CD8-positive, alpha-beta memory T cell (primary cell): ENCODE measurements at regions not wholly inside any gene's neighbourhood (a gene's known extent, or its start where the extent isn't known, plus 50 kb on each side); places are given as distances from the start of the nearest gene placed in this dataset.

Source experiments
- CTCF ChIA-PET: fragments of 350-600 bp; sonication (Branson Sonifier 250); formaldehyde crosslinking; loops from one replicate; lab custom pipeline; 2021; ENCODE audit warnings: antibody characterized with exemption; lab: Charles Lee
- POLR2A ChIA-PET: fragments of 350-600 bp; sonication (Branson Sonifier 250); formaldehyde crosslinking; loops from one replicate; lab custom pipeline; 2021; ENCODE audit warnings: antibody characterized with exemption; lab: Charles Lee
- DNase-seq, 5 donors: peaks; one replicate each; pipeline versions ENCODE4 v3.0.0 to v3.0.0-alpha.2; 2020 to 2022; ENCODE audit warnings: mixed read lengths in 1 of 5
- H3K27ac ChIP-seq: one replicate; pipeline ENCODE4 v1.7.0; 2013; ENCODE audit warnings: low read depth, mild to moderate bottlenecking, low read length, moderate library complexity
- H3K27me3 ChIP-seq: 2 replicates; pipeline ENCODE4 v1.7.0; 2013; ENCODE audit warnings: low read length, mild to moderate bottlenecking; ENCODE audit not compliant: insufficient read depth, poor library complexity, severe bottlenecking
- H3K36me3 ChIP-seq: 2 replicates; pipeline ENCODE4 v1.7.0; 2013; ENCODE audit warnings: mild to moderate bottlenecking, low read length, moderate library complexity; ENCODE audit not compliant: insufficient read depth
- H3K4me1 ChIP-seq: 2 replicates; pipeline ENCODE4 v1.7.0; 2013; ENCODE audit warnings: mild to moderate bottlenecking, low read length, moderate library complexity; ENCODE audit not compliant: insufficient read depth
- H3K4me3 ChIP-seq: 2 replicates; pipeline ENCODE4 v1.7.0; 2013; ENCODE audit warnings: mild to moderate bottlenecking, low read length
- H3K9me3 ChIP-seq: 2 replicates; pipeline ENCODE4 v1.7.0; 2013; ENCODE audit warnings: mild to moderate bottlenecking, low read length
- H3K27ac Mint-ChIP-seq, 8 donors: one replicate each; pipeline ENCODE4 v1.8.0; 2020 to 2021; ENCODE audit warnings: mixed read lengths in 8 of 8, mild to moderate bottlenecking in 6 of 8, inconsistent platforms in 3 of 8, moderate library complexity in 3 of 8
- H3K27me3 Mint-ChIP-seq, 2 donors: one replicate each; pipeline ENCODE4 v1.8.0; 2020 to 2021; ENCODE audit warnings: mixed read lengths in 2 of 2, mild to moderate bottlenecking in 1 of 2, moderate library complexity in 1 of 2
- H3K36me3 Mint-ChIP-seq, 3 donors: one replicate each; pipeline ENCODE4 v1.8.0; 2020 to 2021; ENCODE audit warnings: mixed read lengths in 3 of 3, inconsistent platforms in 1 of 3, mild to moderate bottlenecking in 1 of 3
- H3K4me1 Mint-ChIP-seq, 3 donors: one replicate each; pipeline ENCODE4 v1.8.0; 2020 to 2021; ENCODE audit warnings: mixed read lengths in 3 of 3, inconsistent platforms in 1 of 3, mild to moderate bottlenecking in 1 of 3
- H3K4me3 Mint-ChIP-seq, 7 donors: one replicate each; pipeline ENCODE4 v1.8.0; 2020 to 2021; ENCODE audit warnings: mixed read lengths in 7 of 7, mild to moderate bottlenecking in 6 of 7, moderate library complexity in 4 of 7, inconsistent platforms in 2 of 7
- H3K9me3 Mint-ChIP-seq, 5 donors: one replicate each; pipeline ENCODE4 v1.8.0; 2020 to 2022; ENCODE audit warnings: mixed read lengths in 5 of 5, mild to moderate bottlenecking in 3 of 5, moderate library complexity in 2 of 5, inconsistent platforms in 1 of 5

DNA sequence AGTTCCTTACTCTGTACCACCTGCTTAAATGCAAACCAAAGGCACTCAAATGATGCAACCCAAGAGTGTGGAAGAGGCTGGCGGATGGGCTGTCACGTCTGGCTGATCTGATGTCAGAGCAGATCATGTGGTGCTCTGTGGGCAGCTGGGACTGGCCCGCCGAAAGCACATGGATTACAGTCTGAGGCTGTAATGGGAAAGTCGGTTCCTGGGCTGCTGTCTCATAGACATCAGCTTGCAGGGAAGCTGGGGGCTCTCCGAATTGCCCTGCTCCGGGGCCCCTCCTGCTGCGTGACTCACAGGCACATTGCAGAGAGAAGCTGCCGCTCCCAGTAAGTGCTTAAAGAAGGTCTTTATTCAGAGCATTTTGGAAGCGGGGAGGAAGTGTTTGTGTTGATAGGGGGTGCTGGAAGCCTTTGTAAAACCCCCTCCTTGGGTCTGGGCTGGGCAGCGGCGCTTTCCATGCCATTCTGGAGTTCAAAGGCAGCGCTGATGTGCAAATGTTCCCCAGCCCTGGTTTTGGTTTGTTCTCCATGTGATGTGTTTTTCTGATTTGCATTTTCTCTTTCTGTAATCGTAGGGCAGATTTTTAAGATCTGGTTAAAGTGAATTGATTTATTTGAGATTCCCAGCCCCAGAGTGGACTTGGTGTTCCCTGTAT is 181.1 kb downstream of the LARP7 start:
- Mint-ChIP-seq H3K4me1 (peaks cover 9 to 15% (median 10%) of the 10 kb centered on the region in 3 donors), H3K27ac (no peak overlapping the region), H3K4me3 (peak overlapping the region in 6 of 7 donors; percentile 32 to 66 (median 56)), H3K9me3 (no peaks in the 10 kb centered on the region), H3K27me3 (peaks cover 6 to 32% of the 10 kb centered on the region in 2 donors), H3K36me3 (no peaks in the 10 kb centered on the region)
- H3K4me3 ChIP-seq: no peak overlapping the region
- H3K36me3 ChIP-seq: no peaks in the 10 kb centered on the region
- H3K4me1 ChIP-seq: no peaks in the 10 kb centered on the region
- DNase-seq: no peak
- CTCF ChIA-PET: no interaction called here
- H3K9me3 ChIP-seq: no peaks in the 10 kb centered on the region
- H3K27ac ChIP-seq: no peak overlapping the region
- POLR2A ChIA-PET: no interaction called here
- H3K27me3 ChIP-seq: no peaks in the 10 kb centered on the region

DNA sequence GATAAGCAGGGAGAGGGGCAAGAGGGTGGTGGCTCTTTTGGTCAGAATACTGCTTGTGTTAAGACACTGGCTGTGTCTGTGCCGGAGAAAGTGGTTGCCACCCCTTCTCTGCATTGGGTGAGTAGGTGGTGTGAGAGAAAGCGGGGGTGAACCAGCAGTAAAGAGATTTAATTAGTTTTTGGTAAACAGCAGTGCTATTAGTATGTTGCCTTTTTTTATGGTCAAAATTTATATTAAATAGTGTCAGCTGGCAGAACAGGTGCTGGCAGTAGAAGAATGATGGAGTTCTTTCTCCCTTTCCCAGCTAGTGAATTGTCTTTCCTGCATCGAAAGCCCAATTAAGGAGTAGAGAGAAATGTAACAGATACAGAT is 181.6 kb downstream of the LARP7 start:
- Histone ChIP-seq H3K4me3 (no peak overlapping the region), H3K9me3 (no peaks in the 10 kb centered on the region), H3K27me3 (no peaks in the 10 kb centered on the region), H3K4me1 (no peaks in the 10 kb centered on the region), H3K36me3 (no peaks in the 10 kb centered on the region), H3K27ac (no peak overlapping the region)
- H3K36me3 Mint-ChIP-seq: no peaks in the 10 kb centered on the region
- H3K27me3 Mint-ChIP-seq: peaks cover 6 to 32% of the 10 kb centered on the region in 2 donors
- peaks cover 9 to 15% (median 10%) of the 10 kb centered on the region in 3 donors for H3K4me1 Mint-ChIP-seq
- ChIA-PET CTCF (no interaction called here), POLR2A (no interaction called here)
- no peak overlapping the region for H3K27ac Mint-ChIP-seq
- H3K4me3 Mint-ChIP-seq: peak overlapping the region in 3 of 7 donors; percentile 58 to 66 (median 62)
- no peak for DNase-seq
- H3K9me3 Mint-ChIP-seq: no peaks in the 10 kb centered on the region

DNA sequence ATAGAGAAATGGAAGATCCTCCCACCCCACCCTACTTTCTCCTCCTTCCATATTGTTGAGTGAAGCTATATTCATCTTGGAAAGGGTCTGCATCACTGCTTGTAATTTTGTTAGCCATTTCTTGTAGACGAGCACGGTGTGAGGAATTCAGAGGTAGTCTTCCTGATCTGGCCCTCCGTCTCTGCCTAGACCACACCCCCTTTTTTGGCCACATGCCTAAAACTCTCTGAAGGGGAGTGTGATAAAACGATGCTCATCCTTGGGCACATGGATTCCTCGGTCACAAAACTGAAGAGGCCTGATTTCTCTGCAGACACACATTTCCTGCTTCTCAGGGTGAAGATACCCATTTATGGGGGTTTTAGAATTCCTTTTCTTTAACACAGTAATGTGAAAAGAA is 182.8 kb downstream of the LARP7 start:
- Histone ChIP-seq H3K9me3 (no peaks in the 10 kb centered on the region), H3K27me3 (no peaks in the 10 kb centered on the region), H3K4me1 (no peaks in the 10 kb centered on the region), H3K27ac (no peak overlapping the region), H3K4me3 (no peak overlapping the region), H3K36me3 (no peaks in the 10 kb centered on the region)
- no peaks in the 10 kb centered on the region for H3K9me3 Mint-ChIP-seq
- ChIA-PET POLR2A (no interaction called here), CTCF (no interaction called here)
- no peak overlapping the region for H3K27ac Mint-ChIP-seq
- H3K36me3 Mint-ChIP-seq: no peaks in the 10 kb centered on the region
- no peak for DNase-seq
- peaks cover 6 to 32% of the 10 kb centered on the region in 2 donors for H3K27me3 Mint-ChIP-seq
- H3K4me1 Mint-ChIP-seq: peaks cover 9 to 15% (median 10%) of the 10 kb centered on the region in 3 donors
- no peak overlapping the region for H3K4me3 Mint-ChIP-seq

DNA sequence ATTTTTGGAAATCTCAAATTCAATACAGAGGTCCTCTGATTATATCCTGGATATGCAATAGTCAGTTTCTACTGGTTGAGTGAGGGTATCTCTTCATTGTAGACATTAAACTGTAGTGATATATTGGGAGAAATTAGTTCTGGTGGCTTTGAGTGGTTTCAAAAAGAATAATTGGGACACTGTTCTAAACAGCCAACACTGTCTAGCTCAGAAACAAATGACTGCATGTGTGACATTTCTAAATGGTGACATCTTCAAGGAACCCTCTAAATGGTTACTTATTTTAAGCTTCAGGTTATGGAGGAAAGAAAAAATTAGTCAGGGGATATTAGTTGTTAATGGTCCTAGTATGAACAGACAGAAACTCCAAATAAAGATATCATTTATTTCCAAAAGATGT is 186.2 kb downstream of the LARP7 start:
- Mint-ChIP-seq H3K4me3 (no peak overlapping the region), H3K27me3 (peaks cover 6 to 27% of the 10 kb centered on the region in 2 donors), H3K27ac (peak overlapping the region in 1 of 8 donors; percentile 36), H3K9me3 (no peaks in the 10 kb centered on the region), H3K36me3 (no peaks in the 10 kb centered on the region), H3K4me1 (peaks cover 4 to 9% (median 4%) of the 10 kb centered on the region in 3 donors)
- DNase-seq: no peak
- Histone ChIP-seq H3K4me3 (no peak overlapping the region), H3K9me3 (no peaks in the 10 kb centered on the region), H3K4me1 (no peaks in the 10 kb centered on the region), H3K36me3 (no peaks in the 10 kb centered on the region), H3K27me3 (no peaks in the 10 kb centered on the region), H3K27ac (no peak overlapping the region)
- POLR2A ChIA-PET: no interaction called here
- CTCF ChIA-PET: no interaction called here

DNA sequence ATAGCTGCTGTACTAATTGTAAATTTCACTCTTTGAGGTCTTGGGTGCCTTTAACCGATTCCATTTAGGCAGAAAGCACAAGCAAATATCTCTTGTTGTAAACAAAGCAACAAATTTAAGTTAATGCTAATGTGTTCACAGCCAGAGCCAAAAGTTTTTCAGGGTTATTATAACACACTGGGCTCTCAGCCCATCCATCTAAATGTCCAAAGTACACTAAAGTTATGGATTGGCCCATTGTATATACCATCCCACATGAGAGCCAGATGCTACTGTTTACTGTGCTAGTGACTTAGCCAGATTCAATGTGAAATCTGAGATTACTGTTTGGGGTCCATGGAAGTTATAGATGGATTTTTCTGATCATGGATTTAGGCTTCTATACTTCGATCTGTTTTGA is 186.7 kb downstream of the LARP7 start:
- H3K27me3 Mint-ChIP-seq: peaks cover 2 to 23% of the 10 kb centered on the region in 2 donors
- no peaks in the 10 kb centered on the region for H3K36me3 Mint-ChIP-seq
- Histone ChIP-seq H3K27me3 (no peaks in the 10 kb centered on the region), H3K4me1 (no peaks in the 10 kb centered on the region), H3K27ac (no peak overlapping the region), H3K36me3 (no peaks in the 10 kb centered on the region), H3K9me3 (no peaks in the 10 kb centered on the region), H3K4me3 (no peak overlapping the region)
- H3K4me1 Mint-ChIP-seq: peaks cover 0 to 4% (median 0%) of the 10 kb centered on the region in 3 donors
- no peak for DNase-seq
- ChIA-PET POLR2A (no interaction called here), CTCF (no interaction called here)
- H3K4me3 Mint-ChIP-seq: no peak overlapping the region
- H3K9me3 Mint-ChIP-seq: no peaks in the 10 kb centered on the region
- no peak overlapping the region for H3K27ac Mint-ChIP-seq

DNA sequence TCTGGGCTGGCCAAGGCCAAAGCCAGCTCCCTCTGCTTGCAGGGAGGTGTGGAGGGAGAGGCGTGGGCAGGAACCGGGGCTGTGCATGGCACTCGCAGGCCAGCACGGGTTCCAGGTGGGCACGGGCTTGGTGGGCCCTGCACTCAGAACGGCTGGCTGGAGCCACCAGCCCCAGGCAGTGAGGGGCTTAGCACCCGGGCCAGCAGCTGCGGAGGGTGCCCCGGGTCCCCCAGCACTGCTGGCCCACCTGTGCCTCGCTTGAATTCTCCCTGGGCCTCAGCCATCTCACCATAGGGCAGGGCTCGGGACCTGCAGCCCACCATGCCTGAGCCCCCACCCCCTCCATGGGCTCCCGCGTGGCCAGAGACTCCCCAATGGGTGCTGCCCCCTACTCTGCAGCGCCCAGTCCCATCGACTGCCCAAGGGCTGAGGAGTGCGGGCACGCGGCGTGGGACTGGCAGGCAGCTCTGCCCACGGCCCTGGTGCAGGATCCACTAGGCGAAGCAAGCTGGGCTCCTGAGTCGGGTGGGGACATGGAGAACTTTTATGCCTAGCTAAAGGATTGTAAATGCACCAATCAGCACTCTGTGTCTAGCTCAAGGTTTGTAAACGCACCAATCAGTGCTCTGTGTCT is 193.9 kb downstream of the LARP7 start:
- no peaks in the 10 kb centered on the region for H3K27me3 ChIP-seq
- POLR2A ChIA-PET: no interaction called here
- no peaks in the 10 kb centered on the region for H3K9me3 ChIP-seq
- no peaks in the 10 kb centered on the region for H3K27me3 Mint-ChIP-seq
- CTCF ChIA-PET: no interaction called here
- H3K27ac ChIP-seq: no peak overlapping the region
- no peaks in the 10 kb centered on the region for H3K4me1 Mint-ChIP-seq
- no peak overlapping the region for H3K27ac Mint-ChIP-seq
- H3K36me3 ChIP-seq: no peaks in the 10 kb centered on the region
- no peak for DNase-seq
- H3K36me3 Mint-ChIP-seq: no peaks in the 10 kb centered on the region
- H3K9me3 Mint-ChIP-seq: peaks cover 0 to 3% (median 0%) of the 10 kb centered on the region in 5 donors
- H3K4me1 ChIP-seq: no peaks in the 10 kb centered on the region
- no peak overlapping the region for H3K4me3 ChIP-seq
- H3K4me3 Mint-ChIP-seq: no peak overlapping the region

DNA sequence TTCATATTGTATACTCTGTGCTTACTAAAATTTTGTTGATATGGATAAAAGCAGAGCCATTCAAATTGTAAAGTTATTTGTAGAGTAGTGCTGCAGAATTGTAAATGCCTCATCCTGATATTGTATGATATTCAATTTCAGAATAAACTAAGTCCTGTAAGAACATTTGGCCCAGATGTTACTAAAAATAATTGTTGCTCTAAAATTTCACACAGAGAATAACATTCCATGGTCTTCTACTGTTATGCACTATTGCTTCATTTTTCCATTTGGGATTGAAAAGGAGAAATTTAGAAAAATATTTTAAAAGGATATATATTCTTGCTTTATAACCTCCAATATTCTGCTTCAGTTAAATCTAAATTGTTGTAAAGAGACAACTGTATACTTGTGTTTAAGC is 195.6 kb downstream of the LARP7 start:
- no peak overlapping the region for H3K27ac Mint-ChIP-seq
- no peaks in the 10 kb centered on the region for H3K4me1 Mint-ChIP-seq
- H3K27me3 Mint-ChIP-seq: no peaks in the 10 kb centered on the region
- no peaks in the 10 kb centered on the region for H3K27me3 ChIP-seq
- H3K9me3 ChIP-seq: no peaks in the 10 kb centered on the region
- ChIA-PET POLR2A (no interaction called here), CTCF (no interaction called here)
- no peaks in the 10 kb centered on the region for H3K4me1 ChIP-seq
- no peak overlapping the region for H3K4me3 ChIP-seq
- no peaks in the 10 kb centered on the region for H3K36me3 ChIP-seq
- DNase-seq: no peak
- no peaks in the 10 kb centered on the region for H3K36me3 Mint-ChIP-seq
- H3K9me3 Mint-ChIP-seq: peaks cover 0 to 3% (median 0%) of the 10 kb centered on the region in 5 donors
- no peak overlapping the region for H3K27ac ChIP-seq
- no peak overlapping the region for H3K4me3 Mint-ChIP-seq

DNA sequence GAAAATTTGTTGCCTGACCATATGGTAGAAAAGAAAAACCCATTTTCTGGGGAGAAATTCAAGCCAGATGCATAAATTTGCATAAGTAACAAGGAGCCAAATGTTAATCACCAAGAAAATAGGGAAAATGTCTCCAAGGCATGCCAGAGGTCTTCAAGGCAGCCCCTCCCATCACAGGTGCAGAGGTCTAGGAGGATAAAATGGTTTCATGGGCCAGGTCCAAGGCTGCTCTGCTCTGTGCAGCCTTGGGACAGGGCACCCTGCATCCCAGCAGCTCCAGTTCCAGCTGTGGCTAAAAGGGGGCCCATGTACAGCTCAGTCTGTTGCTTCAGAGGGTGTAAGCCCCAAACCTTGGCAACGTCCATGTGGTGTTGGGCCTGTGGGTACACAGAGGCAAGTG is 200.0 kb downstream of the LARP7 start:
- no peaks in the 10 kb centered on the region for H3K4me1 ChIP-seq
- no peak overlapping the region for H3K4me3 Mint-ChIP-seq
- H3K4me1 Mint-ChIP-seq: no peaks in the 10 kb centered on the region
- no peaks in the 10 kb centered on the region for H3K36me3 Mint-ChIP-seq
- H3K27me3 Mint-ChIP-seq: peaks cover 0 to 12% of the 10 kb centered on the region in 2 donors
- ChIA-PET POLR2A (no interaction called here), CTCF (no interaction called here)
- DNase-seq: no peak
- H3K4me3 ChIP-seq: no peak overlapping the region
- H3K27me3 ChIP-seq: no peaks in the 10 kb centered on the region
- no peak overlapping the region for H3K27ac ChIP-seq
- H3K9me3 ChIP-seq: no peaks in the 10 kb centered on the region
- H3K27ac Mint-ChIP-seq: no peak overlapping the region
- no peaks in the 10 kb centered on the region for H3K36me3 ChIP-seq
- peaks cover 0 to 2% (median 0%) of the 10 kb centered on the region in 5 donors for H3K9me3 Mint-ChIP-seq
